Nephron (organoid): ENCODE measurements at regions not wholly inside any gene's neighbourhood (a gene's known extent, or its start where the extent isn't known, plus 50 kb on each side); places are given as distances from the start of the nearest gene placed in this dataset.
A peak's percentile ranks its signal among the peaks of the same experiment; 100 is the strongest.

ENCODE experiments used
- H3K27ac Mint-ChIP-seq, 3 experiments: 2 replicates each; pipeline ENCODE4 v1.8.0; 2020; ENCODE audit warnings: mixed read lengths in 3 of 3, mild to moderate bottlenecking in 2 of 3, moderate library complexity in 1 of 3
- H3K27me3 Mint-ChIP-seq: 2 replicates; pipeline ENCODE4 v1.8.0; 2021; ENCODE audit warnings: low read depth, mild to moderate bottlenecking, moderate library complexity, mixed read lengths
- H3K36me3 Mint-ChIP-seq: 2 replicates; pipeline ENCODE4 v1.8.0; 2020; ENCODE audit warnings: low read depth, mixed read lengths
- H3K4me1 Mint-ChIP-seq: 2 replicates; pipeline ENCODE4 v1.8.0; 2020; ENCODE audit warnings: mixed read lengths
- H3K4me3 Mint-ChIP-seq, 3 experiments: 2 replicates each; pipeline ENCODE4 v1.8.0; 2020; ENCODE audit warnings: mild to moderate bottlenecking in 3 of 3, mixed read lengths in 3 of 3, moderate library complexity in 2 of 3
- H3K9me3 Mint-ChIP-seq: 2 replicates; pipeline ENCODE4 v1.8.0; 2020; ENCODE audit warnings: mixed read lengths
- CTCF ChIP-seq, 3 experiments: fragments of 200-600 bp; sonication (generic); IDR thresholded peaks; one replicate each; pipeline ENCODE4 v1.5.0; 2021; ENCODE audit warnings: antibody characterized with exemption in 3 of 3; ENCODE audit not compliant: unreplicated experiment in 3 of 3

GRCh38 chr9:12469084-12469483 is 224.1 kb upstream of the TYRP1 start:
- H3K4me3 Mint-ChIP-seq: no peak overlapping the region

GRCh38 chr9:12494411-12494810 is 198.8 kb upstream of the TYRP1 start:
- Mint-ChIP-seq H3K4me3 (no peak overlapping the region), H3K9me3 (no peaks in the 10 kb centered on the region), H3K36me3 (no peaks in the 10 kb centered on the region), H3K27ac (no peak overlapping the region), H3K27me3 (peaks cover 4% of the 10 kb centered on the region), H3K4me1 (peaks cover 7% of the 10 kb centered on the region)
- no peak for TF ChIP-seq CTCF (IDR thresholded peaks at IDR 0.05; ENCODE audit: unreplicated experiment in 3 of 3)

More at GRCh38 chr9:12469084-12469483, 224.1 kb upstream of the TYRP1 start:
- Mint-ChIP-seq H3K36me3 (no peaks in the 10 kb centered on the region), H3K9me3 (no peaks in the 10 kb centered on the region), H3K27ac (no peak overlapping the region), H3K27me3 (no peaks in the 10 kb centered on the region), H3K4me1 (peaks cover 2% of the 10 kb centered on the region)
- TF ChIP-seq CTCF (IDR thresholded peaks at IDR 0.05; ENCODE audit: unreplicated experiment in 3 of 3): no peak

- no peaks in the 10 kb centered on the region for H3K27me3 Mint-ChIP-seq
Observed at GRCh38 chr9:12497790-12498189, 195.4 kb upstream of the TYRP1 start.

GRCh38 chr9:12502520-12502919 is 190.7 kb upstream of the TYRP1 start:
- TF ChIP-seq CTCF (IDR thresholded peaks at IDR 0.05; ENCODE audit: unreplicated experiment in 3 of 3): no peak
- Mint-ChIP-seq H3K4me1 (no peaks in the 10 kb centered on the region), H3K36me3 (no peaks in the 10 kb centered on the region), H3K4me3 (no peak overlapping the region), H3K9me3 (peaks cover 4% of the 10 kb centered on the region), H3K27me3 (peaks cover under 1% of the 10 kb centered on the region), H3K27ac (no peak overlapping the region)

More at GRCh38 chr9:12497790-12498189, 195.4 kb upstream of the TYRP1 start:
- H3K9me3 Mint-ChIP-seq: no peaks in the 10 kb centered on the region
- H3K36me3 Mint-ChIP-seq: no peaks in the 10 kb centered on the region
- no peak overlapping the region for H3K27ac Mint-ChIP-seq
- no peak for TF ChIP-seq CTCF (IDR thresholded peaks at IDR 0.05; ENCODE audit: unreplicated experiment in 3 of 3)
- H3K4me3 Mint-ChIP-seq: no peak overlapping the region
- peaks cover 7% of the 10 kb centered on the region for H3K4me1 Mint-ChIP-seq

GRCh38 chr9:12503606-12504122 is 189.5 kb upstream of the TYRP1 start:
- H3K9me3 Mint-ChIP-seq: peaks cover 4% of the 10 kb centered on the region
- H3K27me3 Mint-ChIP-seq: peaks cover 7% of the 10 kb centered on the region
- no peak overlapping the region for H3K4me3 Mint-ChIP-seq

More at GRCh38 chr9:12503606-12504122, 189.5 kb upstream of the TYRP1 start:
- Mint-ChIP-seq H3K36me3 (no peaks in the 10 kb centered on the region), H3K4me1 (no peaks in the 10 kb centered on the region), H3K27ac (peak overlapping the region in 1 of 3 experiments; percentile 79)
- no peak for TF ChIP-seq CTCF (IDR thresholded peaks at IDR 0.05; ENCODE audit: unreplicated experiment in 3 of 3)
